Heart left ventricle (tissue), 16 donors: ENCODE measurements at regions not wholly inside any gene's neighbourhood (a gene's known extent, or its start where the extent isn't known, plus 50 kb on each side); places are given as distances from the start of the nearest gene placed in this dataset.

Source experiments
- ATAC-seq, 4 donors: fragments of 200-7000 bp; cut with Tn5 transposase; one replicate each; pipeline ENCODE4 v1.9.1; 2020 to 2022; ENCODE audit warnings: moderate library complexity in 4 of 4, mild to moderate bottlenecking in 3 of 4, moderate number of reproducible peaks in 1 of 4
- DNase-seq, 5 donors: peaks; one replicate each; pipeline ENCODE4 v3.0.0-alpha.2; 2020
- H3K27ac ChIP-seq, 12 donors: fragments of 200-600 bp; sonication (generic) in 4 of 12; one replicate each; pipeline versions ENCODE4 v1.5.0 to v1.8.0; 2016 to 2022; ENCODE audit warnings: mild to moderate bottlenecking in 2 of 12
- H3K27me3 ChIP-seq, 9 donors: fragments of 200-600 bp; sonication (generic) in 2 of 9; one replicate each; pipeline versions ENCODE4 v1.5.1 to v1.8.0; 2016 to 2022; ENCODE audit warnings: mild to moderate bottlenecking in 3 of 9
- H3K36me3 ChIP-seq, 9 donors: fragments of 200-600 bp; sonication (generic) in 2 of 9; one replicate each; pipeline versions ENCODE4 v1.5.0 to v1.8.0; 2018 to 2022; ENCODE audit warnings: mild to moderate bottlenecking in 2 of 9
- H3K4me1 ChIP-seq, 12 donors: fragments of 200-600 bp; sonication (generic) in 4 of 12; one replicate each; pipeline versions ENCODE4 v1.5.0 to v1.8.0; 2016 to 2022; ENCODE audit warnings: mild to moderate bottlenecking in 3 of 12
- H3K4me3 ChIP-seq, 12 donors: fragments of 200-600 bp; sonication (generic) in 4 of 12; one replicate each; pipeline versions ENCODE4 v1.5.0 to v1.8.0; 2017 to 2022; ENCODE audit warnings: mild to moderate bottlenecking in 9 of 12, moderate library complexity in 4 of 12
- H3K9me3 ChIP-seq, 12 donors: fragments of 200-600 bp; sonication (generic) in 4 of 12; one replicate each; pipeline versions ENCODE4 v1.5.0 to v1.8.0; 2016 to 2022; ENCODE audit warnings: mild to moderate bottlenecking in 1 of 12
- CTCF ChIP-seq, 12 donors: fragments of 200-600 bp; sonication (generic) in 4 of 12; IDR thresholded peaks; one replicate each; pipeline versions ENCODE4 v1.5.0 to v1.8.0; 2018 to 2022; ENCODE audit warnings: antibody characterized with exemption in 12 of 12, mild to moderate bottlenecking in 5 of 12
- POLR2A ChIP-seq, 2 donors: fragments of 450-650 bp; IDR thresholded peaks; one replicate each; pipeline ENCODE4 v1.6.1; 2017; ENCODE audit warnings: antibody characterized with exemption in 2 of 2, mild to moderate bottlenecking in 2 of 2, moderate library complexity in 2 of 2
- WGBS, 4 donors: extraction: QIAGEN DNeasy Blood & Tissue Kit in 2 of 4; methylation state at CpG; one replicate each; pipeline versions ENCODE4 v1.1.5 to v1.1.7; 2013 to 2018; 5-methylcytosine and 5-hydroxymethylcytosine counted together
- intact Hi-C, 10 donors: fragments of 100-400 bp; cut with DNase I; formaldehyde crosslinking; loops; one replicate each; pipeline versions ENCODE4 v1.11.1 to v1.14.2; 2022
- donor health status: ischemic (EF 13 %, LVEDD 7.1; RV severe dilation, severe dysfunction).
- donor health status: healthy with polysubstance abuse.
- donor health status: DM: no; HTN: yes; CAD: no.
- donor health status: DM: no; HTN: no; CAD: no.
- donor health status: ischemic (EF 25% LVEDD 6.9; RV normal size, moderate dysfunction).
- donor health status: ischemic (EF 25% LVEDD 5.7; RV mildly dilated, moderate dysfunction).
- donor health status: healthy.
- donor health status: DM: yes; HTN: yes; CAD: no.
- donor health status: ischemic (EF 35%, LVEDD 5.7; RV mildly dilated, moderate dysfunction).
- donor health status: nonischemic (EF 11% LVEDD 7.7; RV severe dilation, severe dysfunction).
- donor health status: DM: yes; HTN: yes; CAD: no.
- donor health status: PGD.
- donor health status: ischemic (EF 29% LVEDD 5.4; RV normal size, mild dysfunction).
- donor health status: nonischemic (EF 23%, LVEDD 6.1; RV moderate dilation, normal function).

GRCh38 chr1:222124602-222125001, 382.7 kb upstream of the DUSP10 start:
- no peak for DNase-seq
- intact Hi-C loops: no loop called here
- H3K4me1 ChIP-seq: no peaks in the 10 kb centered on the region
- TF ChIP-seq CTCF (IDR thresholded peaks at IDR 0.05) (peak in 1 of 12 donors; percentile 9), POLR2A (IDR thresholded peaks at IDR 0.05) (no peak)
- no peaks in the 10 kb centered on the region for H3K9me3 ChIP-seq
- H3K27ac ChIP-seq: no peak overlapping the region
- no peak overlapping the region for H3K4me3 ChIP-seq
- 25 to 50% (median 43%) methylated on average over 1 of the region's 1 CpG for WGBS, 4 donors
- H3K36me3 ChIP-seq: no peaks in the 10 kb centered on the region
- no peak for ATAC-seq
- H3K27me3 ChIP-seq: peaks cover 0 to 8% (median 0%) of the 10 kb centered on the region in 9 donors

GRCh38 chr1:222123111-222123510, 381.2 kb upstream of the DUSP10 start:
- TF ChIP-seq CTCF (IDR thresholded peaks at IDR 0.05) (no peak), POLR2A (IDR thresholded peaks at IDR 0.05) (no peak)
- no peaks in the 10 kb centered on the region for H3K4me1 ChIP-seq
- 59 to 72% (median 62%) methylated on average over 2 of the region's 2 CpGs for WGBS, 4 donors
- no peaks in the 10 kb centered on the region for H3K36me3 ChIP-seq
- H3K4me3 ChIP-seq: no peak overlapping the region
- ATAC-seq (no peak), DNase-seq (no peak)
- no peaks in the 10 kb centered on the region for H3K9me3 ChIP-seq
- intact Hi-C loops: no loop called here
- H3K27me3 ChIP-seq: peaks cover 0 to 8% (median 0%) of the 10 kb centered on the region in 9 donors
- no peak overlapping the region for H3K27ac ChIP-seq

GRCh38 chr1:222117809-222118208, 375.9 kb upstream of the DUSP10 start:
- no peak for TF ChIP-seq CTCF (IDR thresholded peaks at IDR 0.05)
- no peak for TF ChIP-seq POLR2A (IDR thresholded peaks at IDR 0.05)
- DNase-seq (no peak), ATAC-seq (no peak)
- H3K9me3 ChIP-seq: peaks cover 0 to under 1% (median 0%) of the 10 kb centered on the region in 12 donors
- H3K27ac ChIP-seq: no peak overlapping the region
- H3K4me3 ChIP-seq: no peak overlapping the region
- no peaks in the 10 kb centered on the region for H3K36me3 ChIP-seq
- H3K27me3 ChIP-seq: peaks cover 0 to 12% (median 0%) of the 10 kb centered on the region in 9 donors
- WGBS, 4 donors: 64 to 70% (median 70%) methylated on average over 2 of the region's 2 CpGs
- H3K4me1 ChIP-seq: no peaks in the 10 kb centered on the region
- intact Hi-C loops: no loop called here

- no peaks in the 10 kb centered on the region for H3K36me3 ChIP-seq
- WGBS, 4 donors: 77 to 87% (median 83%) methylated on average over 3 of the region's 3 CpGs
- TF ChIP-seq POLR2A (IDR thresholded peaks at IDR 0.05) (no peak), CTCF (IDR thresholded peaks at IDR 0.05) (no peak)
- DNase-seq: no peak
- no peaks in the 10 kb centered on the region for H3K4me1 ChIP-seq
- peaks cover 0 to 5% (median 0%) of the 10 kb centered on the region in 12 donors for H3K9me3 ChIP-seq
- H3K4me3 ChIP-seq: no peak overlapping the region
- no peak for ATAC-seq
- no peak overlapping the region for H3K27ac ChIP-seq
- intact Hi-C loops: no loop called here
- H3K27me3 ChIP-seq: peaks cover 0 to 4% (median 0%) of the 10 kb centered on the region in 9 donors
Observed at GRCh38 chr1:222114536-222115156, 372.8 kb upstream of the DUSP10 start.
